ENCODE measurements at regions not wholly inside any gene's neighbourhood (a gene's known extent, or its start where the extent isn't known, plus 50 kb on each side); places are given as distances from the start of the nearest gene placed in this dataset.
A peak's percentile ranks its signal among the peaks of the same experiment; 100 is the strongest.

DNA sequence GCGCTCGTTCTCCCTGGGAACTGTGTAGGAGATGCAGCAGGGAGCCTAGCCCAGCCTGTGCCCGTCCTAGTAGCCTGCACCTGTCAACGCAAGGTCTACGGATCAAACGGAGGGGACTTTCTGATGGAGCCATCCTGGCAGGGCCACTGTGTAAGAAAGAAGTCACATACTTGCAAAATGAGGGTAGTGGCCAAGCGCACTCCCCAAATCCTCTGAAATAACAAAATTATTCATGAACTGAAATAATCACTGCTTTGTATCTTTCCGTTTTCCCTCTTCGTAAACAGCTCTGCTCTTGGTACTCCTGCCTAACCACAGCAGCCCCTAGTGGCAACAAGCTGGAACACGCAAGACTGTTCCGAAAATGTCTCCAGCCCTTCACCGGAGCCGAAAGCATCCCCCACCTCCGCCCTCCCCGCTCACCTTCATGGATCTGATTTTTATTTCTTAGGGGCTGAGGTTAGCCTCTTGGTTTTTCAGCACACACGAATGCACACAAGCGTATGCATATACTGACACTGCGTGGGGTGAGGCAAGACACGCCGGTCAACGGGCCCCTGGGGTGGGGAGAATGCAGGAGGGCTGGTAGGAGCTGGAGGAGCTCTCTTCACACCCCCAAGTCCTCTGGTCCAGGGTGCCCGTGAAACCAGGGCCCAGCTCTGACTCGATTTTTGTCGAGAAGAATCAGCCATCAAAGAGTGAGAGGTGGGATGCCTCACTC is 100.8 kb downstream of the ABCC12 start (continued):
- TF ChIP-seq NBN (conservative IDR thresholded peaks at IDR 0.05) (no peak), MTF1 (CRISPR knock-in tag; IDR thresholded peaks at IDR 0.05) (no peak), ZNF337 (CRISPR knock-in tag; IDR thresholded peaks at IDR 0.05; ENCODE audit: borderline replicate concordance, low read depth) (no peak), ZNF878 (CRISPR knock-in tag; IDR thresholded peaks at IDR 0.05) (no peak), HMG20A (CRISPR knock-in tag; IDR thresholded peaks at IDR 0.05; ENCODE audit: borderline replicate concordance) (no peak), FOXA3 (CRISPR knock-in tag; IDR thresholded peaks at IDR 0.05) (0 out of 2 replicates have a peak, but pooled peaks have one; percentile 31), AHR (CRISPR knock-in tag; IDR thresholded peaks at IDR 0.05) (0 out of 2 replicates have a peak, but pooled peaks have one; percentile 47), POLR2AphosphoS2 (IDR thresholded peaks at IDR 0.05; ENCODE audit: low read depth, low read length) (no peak), SALL1 (CRISPR knock-in tag; IDR thresholded peaks at IDR 0.05) (no peak), ZNF124 (CRISPR knock-in tag; IDR thresholded peaks at IDR 0.05) (no peak), KLF12 (CRISPR knock-in tag; IDR thresholded peaks at IDR 0.05; ENCODE audit: borderline replicate concordance) (no peak), MAF1 (CRISPR knock-in tag; IDR thresholded peaks at IDR 0.05; ENCODE audit: borderline replicate concordance) (no peak), ZC3H13 (CRISPR knock-in tag; IDR thresholded peaks at IDR 0.05) (no peak), DR1 (CRISPR knock-in tag; IDR thresholded peaks at IDR 0.05) (no peak), REXO4 (CRISPR knock-in tag; IDR thresholded peaks at IDR 0.05; ENCODE audit: borderline replicate concordance) (no peak), ZNF572 (CRISPR knock-in tag; IDR thresholded peaks at IDR 0.05) (0 out of 2 replicates have a peak, but pooled peaks have one; percentile 32), PHF21A (CRISPR knock-in tag; IDR thresholded peaks at IDR 0.05) (no peak), ZKSCAN1 (IDR thresholded peaks at IDR 0.05; ENCODE audit: low read length) (no peak), LCORL (IDR thresholded peaks at IDR 0.05) (no peak), LCORL (CRISPR knock-in tag; IDR thresholded peaks at IDR 0.05) (no peak), SPEN (CRISPR knock-in tag; IDR thresholded peaks at IDR 0.05; ENCODE audit: low read depth) (no peak), RBFOX2 (IDR thresholded peaks at IDR 0.05; ENCODE audit: low read depth, low read length) (no peak), ZNF670 (CRISPR knock-in tag; IDR thresholded peaks at IDR 0.05; ENCODE audit: borderline replicate concordance) (no peak), ZNF10 (CRISPR knock-in tag; IDR thresholded peaks at IDR 0.05; ENCODE audit: borderline replicate concordance, low read depth) (no peak)
- TF ChIP-seq, protein P1, sequence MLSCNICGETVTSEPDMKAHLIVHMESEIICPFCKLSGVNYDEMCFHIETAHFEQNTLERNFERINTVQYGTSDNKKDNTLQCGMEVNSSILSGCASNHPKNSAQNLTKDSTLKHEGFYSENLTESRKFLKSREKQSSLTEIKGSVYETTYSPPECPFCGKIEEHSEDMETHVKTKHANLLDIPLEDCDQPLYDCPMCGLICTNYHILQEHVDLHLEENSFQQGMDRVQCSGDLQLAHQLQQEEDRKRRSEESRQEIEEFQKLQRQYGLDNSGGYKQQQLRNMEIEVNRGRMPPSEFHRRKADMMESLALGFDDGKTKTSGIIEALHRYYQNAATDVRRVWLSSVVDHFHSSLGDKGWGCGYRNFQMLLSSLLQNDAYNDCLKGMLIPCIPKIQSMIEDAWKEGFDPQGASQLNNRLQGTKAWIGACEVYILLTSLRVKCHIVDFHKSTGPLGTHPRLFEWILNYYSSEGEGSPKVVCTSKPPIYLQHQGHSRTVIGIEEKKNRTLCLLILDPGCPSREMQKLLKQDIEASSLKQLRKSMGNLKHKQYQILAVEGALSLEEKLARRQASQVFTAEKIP (CRISPR knock-in tag; IDR thresholded peaks at IDR 0.05; ENCODE audit: borderline replicate concordance) = no peak
- TF ChIP-seq, protein P2, sequence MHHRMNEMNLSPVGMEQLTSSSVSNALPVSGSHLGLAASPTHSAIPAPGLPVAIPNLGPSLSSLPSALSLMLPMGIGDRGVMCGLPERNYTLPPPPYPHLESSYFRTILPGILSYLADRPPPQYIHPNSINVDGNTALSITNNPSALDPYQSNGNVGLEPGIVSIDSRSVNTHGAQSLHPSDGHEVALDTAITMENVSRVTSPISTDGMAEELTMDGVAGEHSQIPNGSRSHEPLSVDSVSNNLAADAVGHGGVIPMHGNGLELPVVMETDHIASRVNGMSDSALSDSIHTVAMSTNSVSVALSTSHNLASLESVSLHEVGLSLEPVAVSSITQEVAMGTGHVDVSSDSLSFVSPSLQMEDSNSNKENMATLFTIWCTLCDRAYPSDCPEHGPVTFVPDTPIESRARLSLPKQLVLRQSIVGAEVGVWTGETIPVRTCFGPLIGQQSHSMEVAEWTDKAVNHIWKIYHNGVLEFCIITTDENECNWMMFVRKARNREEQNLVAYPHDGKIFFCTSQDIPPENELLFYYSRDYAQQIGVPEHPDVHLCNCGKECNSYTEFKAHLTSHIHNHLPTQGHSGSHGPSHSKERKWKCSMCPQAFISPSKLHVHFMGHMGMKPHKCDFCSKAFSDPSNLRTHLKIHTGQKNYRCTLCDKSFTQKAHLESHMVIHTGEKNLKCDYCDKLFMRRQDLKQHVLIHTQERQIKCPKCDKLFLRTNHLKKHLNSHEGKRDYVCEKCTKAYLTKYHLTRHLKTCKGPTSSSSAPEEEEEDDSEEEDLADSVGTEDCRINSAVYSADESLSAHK (CRISPR knock-in tag; IDR thresholded peaks at IDR 0.05; ENCODE audit: borderline replicate concordance) = no peak
- TF ChIP-seq, protein P3, sequence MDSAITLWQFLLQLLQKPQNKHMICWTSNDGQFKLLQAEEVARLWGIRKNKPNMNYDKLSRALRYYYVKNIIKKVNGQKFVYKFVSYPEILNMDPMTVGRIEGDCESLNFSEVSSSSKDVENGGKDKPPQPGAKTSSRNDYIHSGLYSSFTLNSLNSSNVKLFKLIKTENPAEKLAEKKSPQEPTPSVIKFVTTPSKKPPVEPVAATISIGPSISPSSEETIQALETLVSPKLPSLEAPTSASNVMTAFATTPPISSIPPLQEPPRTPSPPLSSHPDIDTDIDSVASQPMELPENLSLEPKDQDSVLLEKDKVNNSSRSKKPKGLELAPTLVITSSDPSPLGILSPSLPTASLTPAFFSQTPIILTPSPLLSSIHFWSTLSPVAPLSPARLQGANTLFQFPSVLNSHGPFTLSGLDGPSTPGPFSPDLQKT (CRISPR knock-in tag; IDR thresholded peaks at IDR 0.05; ENCODE audit: borderline replicate concordance) = no peak
